Pulmonary artery endothelial cell (primary cell): ENCODE measurements at regions not wholly inside any gene's neighbourhood (a gene's known extent, or its start where the extent isn't known, plus 50 kb on each side); places are given as distances from the start of the nearest gene placed in this dataset.

Source experiments
- DNase-seq: peaks from one replicate; pipeline ENCODE4 v3.0.0-alpha.2; 2011; ENCODE audit warnings: low read depth, low spot score

DNA sequence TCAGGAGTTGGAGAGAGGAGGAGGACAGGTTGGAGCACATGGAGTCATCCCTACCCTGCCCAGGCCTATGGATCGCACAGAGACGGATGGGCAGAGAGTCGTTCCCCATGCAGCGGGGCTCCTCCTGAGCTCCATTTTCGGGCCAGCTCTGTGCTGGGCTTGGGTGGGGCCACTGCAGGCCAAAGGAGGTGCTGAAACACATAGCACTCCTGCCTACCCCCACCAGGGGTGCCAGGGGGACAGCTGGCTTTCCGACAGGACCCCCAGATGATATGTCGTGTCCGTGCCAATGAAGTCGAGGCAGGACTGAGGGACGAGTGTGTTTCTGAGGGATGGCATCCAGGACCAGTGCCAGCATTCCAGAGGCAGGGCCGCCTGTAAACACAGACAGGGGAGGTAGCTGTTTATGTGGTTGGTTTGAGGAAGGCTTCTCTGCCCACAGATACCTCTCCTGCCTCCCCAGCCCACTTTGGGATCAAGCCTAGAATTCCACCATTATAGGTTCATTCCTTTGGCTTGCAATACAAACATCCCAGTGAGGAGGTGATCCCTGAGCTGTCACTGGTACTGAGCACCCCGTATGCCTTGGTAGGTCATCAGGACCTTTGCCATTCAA, 116.6 kb downstream of the GLI2 start:
- DNase-seq = no peak

DNA sequence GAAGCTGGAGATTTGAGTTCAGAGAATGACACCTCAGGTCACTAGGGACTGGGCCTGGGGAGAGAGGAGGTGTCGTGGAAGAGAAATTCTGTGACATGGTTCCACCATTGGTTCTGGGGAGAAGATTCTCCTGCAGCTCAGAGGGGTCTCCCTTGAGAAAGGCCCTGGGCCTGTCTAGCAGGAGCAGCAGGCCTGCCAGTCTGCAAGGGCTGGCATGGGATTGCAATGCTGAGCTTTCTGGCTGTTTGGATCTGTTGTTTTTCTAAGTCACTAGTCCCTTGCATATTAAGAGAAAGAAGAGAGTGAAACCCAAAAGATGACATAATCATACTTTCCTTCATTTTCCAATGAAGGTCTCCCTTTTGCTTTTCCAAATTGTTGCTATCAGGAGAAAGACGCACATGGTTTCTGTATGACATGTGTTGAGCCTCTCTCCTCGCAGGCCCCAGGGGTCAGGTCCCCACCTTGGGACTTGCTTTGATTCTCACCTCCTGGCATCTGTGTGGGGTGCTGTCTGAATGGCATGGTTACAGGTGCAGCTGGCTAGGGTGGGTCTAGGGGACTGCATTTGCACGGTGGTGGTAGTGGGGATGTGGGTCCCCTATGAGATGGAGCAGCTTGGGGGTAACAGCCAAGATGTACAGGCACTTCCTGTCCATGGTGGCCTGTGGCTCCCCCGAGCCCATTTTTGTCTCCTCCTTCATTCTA, 117.8 kb downstream of the GLI2 start:
- DNase-seq = no peak

DNA sequence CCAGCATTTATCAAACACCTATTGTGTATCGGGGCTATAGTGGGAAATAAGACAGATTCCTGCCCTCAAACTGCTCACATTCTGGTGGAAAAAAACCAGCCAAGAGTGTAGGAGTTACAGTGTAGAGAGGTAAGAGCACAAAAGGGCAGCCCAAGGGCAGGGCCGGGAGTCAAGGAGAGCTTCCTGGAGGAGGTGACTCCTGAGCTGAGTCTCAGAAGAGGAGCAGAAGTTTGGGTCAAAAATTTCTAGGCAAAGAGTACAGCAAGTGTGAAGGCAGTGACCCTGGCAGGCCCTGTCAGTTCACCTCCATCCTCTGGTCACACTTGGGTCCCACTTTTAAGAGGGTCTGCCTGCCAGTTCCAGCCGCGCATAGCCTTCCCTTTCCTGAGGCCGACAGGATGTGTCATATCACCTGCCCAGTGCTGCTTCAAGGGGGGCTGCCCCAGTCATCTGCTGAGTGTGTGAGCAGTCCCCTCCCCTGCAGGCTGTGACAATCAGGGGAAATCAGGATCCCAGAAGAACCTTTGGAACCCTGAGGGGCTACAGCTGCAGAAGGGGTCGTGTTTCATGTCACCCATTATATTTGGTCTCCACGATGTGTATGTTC, 118.4 kb downstream of the GLI2 start:
- DNase-seq = no peak

DNA sequence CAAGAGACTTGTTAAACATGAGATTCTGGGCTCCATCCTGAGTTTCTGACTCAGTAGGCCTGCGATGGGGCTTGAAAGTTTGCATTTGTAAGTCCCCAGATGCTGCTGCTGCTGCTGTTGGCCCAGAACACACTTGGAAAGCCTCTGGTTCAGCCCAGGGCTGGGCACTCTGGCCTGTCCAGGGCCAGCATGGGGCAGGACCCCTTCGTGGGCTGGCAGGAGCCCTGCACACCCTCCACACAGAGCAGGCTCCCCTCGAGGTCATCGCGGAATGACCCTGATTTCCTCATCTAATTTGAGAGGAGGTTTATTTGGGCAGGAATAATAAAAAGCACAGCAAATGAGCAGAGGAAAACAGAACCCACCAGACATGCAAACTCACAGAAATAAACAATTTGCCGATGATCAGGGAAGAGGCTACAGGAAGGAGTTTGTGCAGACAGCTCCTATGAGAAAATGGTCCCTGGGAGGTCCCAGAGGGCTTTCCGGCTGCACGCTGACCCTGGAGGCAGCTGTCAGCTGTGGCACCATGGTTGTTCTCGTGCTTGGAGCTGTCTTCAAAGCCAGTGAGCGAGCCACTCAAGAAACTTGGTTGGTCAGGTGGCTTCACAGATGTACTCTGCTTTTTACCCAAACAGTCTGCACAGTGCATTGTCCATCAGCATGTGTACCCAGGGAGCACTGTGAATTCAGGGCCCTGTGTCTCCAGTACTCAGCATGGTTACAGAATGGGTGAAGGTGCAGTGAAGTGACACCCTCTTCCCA, 119.3 kb downstream of the GLI2 start:
- DNase-seq = no peak

DNA sequence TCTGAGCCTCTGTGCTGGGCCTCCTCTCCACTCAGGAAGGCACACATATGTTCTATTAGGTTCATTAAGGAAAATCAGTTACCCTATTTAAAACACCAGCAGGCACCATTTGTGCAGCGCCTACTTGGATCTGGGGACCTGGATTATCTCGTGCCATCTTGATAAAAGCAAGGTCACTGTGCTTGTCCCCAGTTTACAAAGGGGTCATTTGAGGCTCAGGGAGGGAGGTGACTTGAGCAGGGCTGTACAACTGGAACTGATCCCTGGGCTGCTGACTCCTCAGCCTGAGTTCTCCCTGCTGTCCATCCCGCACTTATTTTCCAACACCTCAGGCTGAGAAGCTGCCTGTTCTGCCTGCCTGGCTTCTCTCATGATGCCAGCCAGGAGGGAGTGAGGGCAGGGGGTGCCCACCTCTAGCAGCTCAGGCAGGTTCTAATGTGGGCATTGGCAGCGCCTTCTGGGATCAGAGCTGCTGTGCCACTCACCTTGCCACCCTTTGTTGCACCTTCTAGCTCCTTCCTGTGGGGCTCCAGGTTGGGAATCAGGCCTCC, 120.3 kb downstream of the GLI2 start:
- DNase-seq = no peak

DNA sequence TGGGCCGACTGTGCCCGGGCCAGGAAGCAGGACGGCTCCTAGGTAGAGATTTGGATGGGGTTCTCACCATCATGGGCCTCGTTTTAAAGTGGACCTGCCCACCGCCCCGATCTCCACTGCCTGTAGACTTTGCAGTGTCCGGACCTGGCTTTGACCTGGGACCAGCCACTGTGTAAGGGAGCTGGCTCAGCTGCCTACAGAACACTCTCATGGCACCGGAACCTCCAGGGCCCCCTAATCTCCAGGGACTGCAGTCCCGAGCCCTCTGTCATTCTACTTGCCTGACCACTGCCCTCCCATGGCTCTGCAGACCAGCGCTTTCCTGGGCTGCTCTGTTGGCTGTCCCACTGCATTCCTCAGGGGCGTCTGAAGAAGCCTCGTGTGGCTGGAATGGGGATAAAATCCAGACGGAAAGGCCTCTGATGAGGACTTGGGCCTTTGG, 120.8 kb downstream of the GLI2 start:
- no peak for DNase-seq

DNA sequence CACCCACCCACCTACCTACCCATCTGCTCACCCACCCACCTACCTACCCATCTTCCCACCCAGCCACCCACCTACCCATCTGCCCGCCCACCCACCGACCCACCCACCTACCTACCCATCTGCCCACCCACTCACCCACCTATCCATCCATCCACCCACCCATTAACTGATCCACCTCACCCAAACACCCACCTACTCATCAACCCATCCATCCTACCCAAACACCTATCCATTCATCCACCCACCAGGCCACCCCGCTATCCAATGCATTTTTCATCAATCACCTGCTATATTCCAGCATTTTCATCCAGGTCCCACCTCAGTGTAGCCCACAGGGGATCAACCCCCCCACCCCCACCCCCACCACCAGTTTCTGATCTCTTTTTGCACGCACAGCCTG, 121.8 kb downstream of the GLI2 start:
- DNase-seq = no peak

DNA sequence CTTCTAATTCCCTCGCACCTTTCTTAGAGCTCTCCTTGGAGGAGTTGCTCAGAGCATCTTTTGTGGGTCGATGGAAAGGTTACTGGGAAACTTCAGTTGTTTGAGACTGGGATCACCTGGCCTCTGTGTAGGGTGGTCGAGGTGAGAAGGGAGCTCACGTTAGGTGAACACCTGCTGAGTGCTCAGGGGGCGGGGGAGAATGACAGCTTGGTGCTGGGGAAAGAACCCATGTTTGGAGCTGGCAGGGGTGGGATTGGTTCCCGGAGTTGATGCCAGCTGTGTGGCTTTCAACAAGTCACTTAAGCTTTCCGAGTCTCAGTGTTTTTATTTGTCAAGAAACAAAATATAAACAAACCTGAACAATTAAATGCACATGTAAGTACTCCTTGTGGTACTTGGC, 122.3 kb downstream of the GLI2 start:
- DNase-seq = no peak

DNA sequence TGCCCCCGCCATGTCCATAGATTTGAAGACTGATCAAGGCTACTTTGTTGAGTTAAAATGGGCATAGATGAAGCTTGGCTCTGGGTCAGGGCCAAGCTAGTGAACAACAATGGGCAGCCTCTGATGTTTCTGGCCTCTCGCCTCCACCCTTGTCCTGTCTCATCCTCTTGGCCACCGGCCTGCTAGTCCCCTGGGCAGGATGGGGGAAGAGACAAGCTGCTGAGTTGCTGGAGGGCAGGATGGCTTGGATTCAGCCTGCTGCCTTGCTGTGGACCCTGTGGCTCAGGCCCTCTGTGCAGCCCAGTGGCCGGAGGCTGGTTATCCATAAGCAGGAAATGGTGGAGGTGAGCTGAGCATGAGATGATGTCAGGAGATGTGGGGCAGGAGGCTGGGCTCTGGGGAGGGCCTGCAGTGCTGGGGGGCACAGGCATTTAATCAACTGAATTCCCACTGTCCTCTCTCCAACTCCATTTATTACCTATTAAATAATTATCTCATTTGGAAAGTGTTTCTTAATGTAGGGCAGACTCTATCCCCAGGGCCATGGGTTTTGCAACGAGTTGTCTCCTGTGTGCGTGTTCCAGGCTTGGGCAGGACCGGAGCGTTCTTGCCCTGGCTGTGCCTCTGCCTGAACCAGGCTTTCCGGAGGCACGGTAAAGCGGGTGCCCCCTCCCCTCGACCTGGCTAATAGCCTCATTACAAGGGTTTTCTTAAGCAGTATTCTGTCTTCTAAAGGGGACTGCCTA, 122.9 kb downstream of the GLI2 start:
- no peak for DNase-seq

DNA sequence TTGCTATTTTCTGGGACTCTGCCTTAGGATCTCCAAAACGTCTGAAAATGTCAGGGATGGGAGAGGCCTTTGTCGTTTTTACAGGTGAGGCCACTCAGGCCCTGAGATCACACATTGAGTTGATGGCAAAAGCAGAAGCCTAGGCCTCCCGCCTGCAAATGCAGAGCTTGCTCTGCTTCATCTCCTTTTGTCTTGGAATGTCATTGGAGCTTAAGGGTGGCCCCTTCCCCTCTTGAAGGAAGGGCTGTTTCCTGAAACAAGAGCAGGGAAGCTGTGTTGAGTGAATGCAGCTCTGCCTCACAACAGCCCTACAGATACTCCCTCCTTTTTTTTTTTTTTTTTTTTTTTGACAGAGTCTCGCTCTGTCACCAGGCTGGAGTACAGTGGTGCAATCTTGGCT, 123.5 kb downstream of the GLI2 start:
- DNase-seq = no peak

DNA sequence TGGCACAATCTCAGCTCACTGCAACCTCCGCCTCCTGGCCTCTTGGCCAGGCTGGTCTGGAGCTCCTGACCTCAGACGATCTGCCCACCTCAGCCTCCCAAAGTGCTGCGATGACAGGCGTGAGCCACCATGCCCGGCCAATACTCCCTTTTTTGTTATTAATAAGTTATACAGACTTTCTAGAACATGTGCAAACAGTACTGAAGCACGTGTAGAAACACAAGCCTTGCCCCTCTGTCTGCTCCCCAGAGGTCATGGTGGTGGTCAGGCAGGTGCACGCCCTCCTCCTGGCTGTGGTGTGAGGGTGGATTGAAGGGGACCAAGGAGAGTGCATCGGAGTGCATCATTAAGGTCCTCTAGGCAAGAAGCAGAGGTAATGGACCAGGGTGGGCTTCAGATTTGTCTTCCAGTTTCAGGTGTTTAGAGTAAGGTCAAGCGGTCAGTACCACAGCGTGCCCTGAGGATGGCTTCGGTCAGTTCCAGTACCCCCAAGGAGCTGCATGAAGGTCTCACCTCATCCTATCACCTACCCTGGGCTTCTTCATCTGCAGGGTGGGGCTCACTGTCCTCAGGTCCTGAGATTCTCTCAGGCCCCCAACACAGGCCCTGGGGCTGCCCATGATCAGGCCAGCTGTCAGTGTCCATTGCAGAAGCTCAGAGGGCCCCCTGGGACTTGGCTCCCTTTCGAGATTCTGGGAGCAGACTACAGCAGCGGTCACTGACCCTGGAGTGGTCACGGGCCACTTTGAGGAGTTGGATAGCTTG, 124.3 kb downstream of the GLI2 start:
- no peak for DNase-seq

DNA sequence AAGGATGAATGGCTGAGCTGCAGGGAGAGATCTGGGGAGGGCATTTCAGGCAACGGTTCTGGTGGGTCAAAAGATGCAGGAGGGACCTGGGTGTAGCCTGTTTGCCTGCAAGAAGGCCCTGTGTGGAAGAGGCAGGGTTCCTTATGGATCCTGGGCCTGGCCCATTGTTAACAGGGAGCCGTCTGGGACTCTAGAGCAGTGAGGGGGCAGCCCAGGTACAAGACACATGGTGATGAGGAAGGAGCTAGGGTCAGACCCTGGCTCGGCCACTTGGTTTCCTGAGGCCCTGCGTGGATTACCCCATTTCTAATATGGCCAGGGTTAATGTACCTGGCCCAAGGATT, 124.9 kb downstream of the GLI2 start:
- no peak for DNase-seq

DNA sequence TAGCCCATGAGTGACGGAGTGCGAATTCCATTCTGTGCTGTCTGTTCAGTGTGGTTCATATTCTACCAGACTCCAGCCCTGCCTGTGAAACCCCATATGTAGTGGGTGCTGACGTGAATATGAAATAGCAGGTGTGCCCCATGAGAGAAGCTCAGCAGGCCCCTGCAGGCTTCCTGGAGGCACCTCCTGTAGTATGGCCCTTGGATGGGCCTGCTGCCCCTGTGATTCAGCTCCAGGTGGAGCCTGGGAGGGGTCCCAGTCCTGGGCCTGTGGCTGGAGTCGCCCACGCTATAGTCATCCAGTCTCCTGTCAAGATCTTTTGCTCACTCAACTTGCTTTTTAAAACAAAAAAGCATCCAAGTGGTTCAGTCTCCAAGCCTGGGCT, 125.5 kb downstream of the GLI2 start:
- DNase-seq = no peak

DNA sequence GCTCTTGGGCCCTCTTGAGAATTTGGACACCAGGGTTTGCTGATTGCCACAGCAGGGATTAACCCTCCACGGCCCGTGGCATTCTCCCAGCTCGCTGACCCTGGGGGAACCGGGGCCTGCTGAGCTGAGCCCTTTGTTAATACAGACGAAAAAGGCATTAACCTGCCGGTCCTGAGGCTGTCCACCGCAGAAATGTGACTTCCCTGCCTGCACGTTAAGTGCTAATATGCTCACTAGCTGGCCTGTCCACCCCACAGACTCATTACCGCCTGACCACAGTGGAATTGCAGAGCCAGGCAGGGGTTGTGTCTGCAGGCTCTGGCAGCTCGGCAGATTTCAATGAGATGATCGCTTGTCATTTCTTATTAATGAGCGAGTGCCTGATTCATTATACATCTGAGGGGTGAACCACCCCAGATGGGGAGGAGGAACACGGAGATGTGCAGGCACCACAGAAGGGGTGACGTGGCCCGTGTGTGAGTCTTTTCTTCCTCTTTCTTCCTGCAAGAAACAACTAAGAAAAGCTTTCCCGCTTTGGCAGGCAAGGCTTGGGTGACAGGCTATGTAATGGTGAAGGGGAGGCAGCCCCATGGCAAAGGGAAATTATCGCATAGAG, 126.0 kb downstream of the GLI2 start:
- no peak for DNase-seq

DNA sequence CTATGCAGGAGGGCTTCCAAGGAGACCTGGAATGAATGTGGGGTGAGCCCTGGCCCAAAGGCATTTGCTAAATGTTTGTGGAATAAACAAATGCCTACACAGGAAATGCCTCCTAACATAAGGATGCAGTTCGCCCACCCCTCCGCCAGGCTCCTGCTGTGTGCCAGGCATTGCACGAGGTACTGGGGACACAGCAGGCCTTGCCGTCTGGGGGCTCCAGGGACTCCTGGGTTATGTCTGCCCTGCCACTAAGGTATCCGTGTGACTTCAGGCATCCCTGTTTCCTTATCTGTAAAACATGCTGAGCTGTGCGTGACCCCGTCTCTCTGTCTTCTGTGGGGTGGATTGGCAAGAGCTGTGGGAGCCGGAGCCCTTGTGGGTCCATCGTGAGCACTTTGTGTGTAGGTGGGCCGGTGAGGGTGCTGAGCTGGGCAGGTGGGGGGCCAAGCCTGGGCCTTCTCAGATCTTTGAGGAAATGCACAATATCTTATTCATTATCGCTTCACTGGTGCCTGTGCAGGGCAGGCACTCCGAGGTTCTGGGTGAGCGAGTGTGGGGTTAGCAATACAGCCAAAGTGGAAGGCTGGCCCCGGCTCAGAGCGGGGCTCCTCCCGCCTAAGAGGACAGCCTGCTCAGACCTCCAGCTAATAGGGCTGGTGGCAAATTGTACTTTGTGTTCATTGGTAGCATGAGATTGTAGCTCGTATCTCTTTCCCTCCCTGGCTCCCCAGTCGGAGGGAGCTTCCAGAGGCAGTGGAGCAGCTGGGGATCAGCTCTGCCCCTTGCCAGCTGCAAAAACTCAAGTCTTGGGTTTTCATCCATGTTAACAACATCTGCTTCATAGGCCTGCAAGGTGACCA, 126.8 kb downstream of the GLI2 start:
- no peak for DNase-seq

DNA sequence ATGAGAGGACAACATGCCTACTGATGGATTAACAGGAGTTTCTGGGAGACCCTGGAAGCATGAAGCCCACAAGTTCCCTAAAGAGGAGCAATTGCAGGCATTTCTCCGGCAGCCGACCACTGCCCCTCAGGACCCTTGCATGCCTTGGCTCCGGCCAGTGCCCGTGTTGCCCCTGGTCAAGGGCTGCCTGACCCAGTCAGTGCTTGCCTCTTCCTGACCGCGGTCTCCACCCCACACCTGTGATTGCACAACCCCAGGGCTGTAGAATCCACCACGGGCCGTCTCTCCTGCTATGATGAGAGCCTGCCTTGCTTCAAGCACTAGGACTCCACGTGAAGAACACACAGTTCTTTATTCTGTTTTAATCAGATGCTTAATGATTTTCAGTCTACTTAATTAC, 127.5 kb downstream of the GLI2 start:
- DNase-seq = no peak

DNA sequence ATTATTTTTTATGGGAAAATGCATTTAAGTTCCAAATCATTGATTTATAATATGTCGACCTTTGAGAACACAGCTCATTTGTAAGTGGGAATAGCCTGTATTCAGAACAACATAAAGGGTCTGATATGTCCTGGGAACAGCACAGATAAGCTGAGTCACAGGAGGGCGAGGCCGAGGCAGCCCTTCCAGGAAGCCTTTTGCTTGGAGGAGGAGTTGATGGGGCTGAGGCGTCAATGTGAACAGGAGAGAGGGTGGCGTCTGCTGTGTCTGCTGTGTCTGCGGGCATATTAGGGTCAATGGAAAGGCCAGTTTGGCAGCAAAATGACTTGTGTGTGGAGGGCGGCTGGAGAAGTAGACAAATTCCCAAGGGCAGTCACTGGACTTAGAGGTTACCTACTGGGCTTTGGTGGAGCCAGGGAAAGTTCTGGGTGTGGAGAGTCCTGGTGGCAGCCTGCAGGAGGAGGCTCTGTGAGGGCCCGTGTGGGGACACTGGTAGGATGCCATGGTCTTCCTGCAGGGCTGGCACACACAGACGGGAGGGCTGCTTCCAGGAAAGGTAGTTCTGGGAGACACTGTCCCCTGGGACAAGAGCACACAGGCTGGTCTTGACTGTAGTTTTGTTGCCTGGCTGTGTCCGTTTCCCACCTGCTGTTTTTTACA, 128.1 kb downstream of the GLI2 start:
- no peak for DNase-seq

DNA sequence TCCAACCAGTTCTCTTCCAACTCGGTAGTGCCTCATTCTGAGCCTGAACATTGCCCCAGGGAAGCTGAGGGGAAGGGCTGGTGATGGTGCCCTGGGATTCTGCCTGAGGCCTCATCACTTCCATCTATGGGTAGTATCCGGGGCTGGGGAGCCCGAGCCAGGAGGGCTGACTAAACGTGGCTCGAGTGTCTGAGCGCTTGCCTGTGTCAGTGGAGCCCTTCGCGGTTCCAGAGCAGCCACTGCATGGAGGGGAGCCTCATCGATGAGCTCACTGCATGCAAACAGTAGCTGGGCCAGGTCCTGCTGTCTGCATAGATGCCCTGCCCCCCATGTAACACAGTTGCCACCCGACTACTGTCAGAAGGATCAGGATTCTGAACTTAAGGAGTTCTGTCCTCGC, 129.3 kb downstream of the GLI2 start:
- no peak for DNase-seq

DNA sequence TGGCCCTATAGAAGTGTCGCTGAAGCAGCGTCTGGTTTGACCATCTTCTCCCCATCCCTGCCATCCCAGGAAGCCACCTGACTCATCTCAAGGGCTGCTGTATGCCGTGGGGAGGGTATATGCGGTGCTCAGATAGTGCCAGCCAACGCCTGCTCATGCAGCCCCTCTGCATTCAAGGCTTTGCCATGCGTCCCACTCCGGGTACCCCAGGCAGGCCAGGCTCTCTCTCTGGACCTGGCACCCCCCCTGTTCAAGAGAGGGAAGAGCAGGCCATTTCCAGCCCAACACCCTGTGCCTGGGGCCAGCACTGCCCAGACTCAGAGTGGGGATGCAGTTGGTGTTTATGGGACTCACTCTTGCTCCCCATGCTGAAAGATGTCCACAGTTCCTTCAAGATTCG, 130.0 kb downstream of the GLI2 start:
- no peak for DNase-seq
